ENCODE measurements at regions not wholly inside any gene's neighbourhood (a gene's known extent, or its start where the extent isn't known, plus 50 kb on each side); places are given as distances from the start of the nearest gene placed in this dataset.

DNA sequence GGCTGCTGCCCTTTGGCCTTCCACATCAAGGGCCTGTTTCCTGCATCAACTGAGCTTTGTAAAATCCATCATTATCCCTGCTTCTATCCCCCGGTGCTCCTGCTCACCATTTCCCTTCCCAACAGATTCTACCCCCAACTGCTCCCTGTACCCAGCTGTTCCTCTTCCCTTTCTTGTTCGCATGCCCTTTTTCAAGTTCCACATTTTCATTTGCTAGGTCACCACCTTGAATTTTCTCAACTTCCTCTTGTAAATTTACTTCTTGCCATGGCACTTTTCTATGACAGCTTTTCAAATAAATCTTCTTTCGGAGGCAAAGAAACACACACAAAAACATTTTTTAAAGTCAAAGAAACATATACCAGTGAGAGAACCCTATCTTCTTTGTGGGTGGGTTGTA is 330.5 kb upstream of the ADGRL2 start:
- no peak for DNase-seq

DNA sequence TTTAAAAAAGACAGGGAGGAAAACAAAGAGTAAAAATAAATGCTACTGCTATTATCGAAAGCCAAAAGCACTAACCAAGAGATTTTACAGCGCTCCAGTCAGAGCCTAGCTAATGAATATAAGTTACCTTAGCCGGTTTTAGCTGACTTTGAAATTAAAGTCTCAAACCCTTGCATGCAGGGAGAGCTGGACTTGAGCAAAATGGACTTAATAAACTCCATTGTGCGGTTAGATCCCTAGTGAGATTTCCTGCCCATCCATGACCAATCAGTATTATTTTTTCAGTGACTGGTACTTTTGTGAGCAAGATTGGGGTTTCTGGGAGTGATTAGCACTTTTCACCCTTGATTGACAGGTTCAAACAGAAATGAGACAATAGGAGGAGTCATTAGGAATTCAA is 333.4 kb upstream of the ADGRL2 start:
- no peak for DNase-seq

DNA sequence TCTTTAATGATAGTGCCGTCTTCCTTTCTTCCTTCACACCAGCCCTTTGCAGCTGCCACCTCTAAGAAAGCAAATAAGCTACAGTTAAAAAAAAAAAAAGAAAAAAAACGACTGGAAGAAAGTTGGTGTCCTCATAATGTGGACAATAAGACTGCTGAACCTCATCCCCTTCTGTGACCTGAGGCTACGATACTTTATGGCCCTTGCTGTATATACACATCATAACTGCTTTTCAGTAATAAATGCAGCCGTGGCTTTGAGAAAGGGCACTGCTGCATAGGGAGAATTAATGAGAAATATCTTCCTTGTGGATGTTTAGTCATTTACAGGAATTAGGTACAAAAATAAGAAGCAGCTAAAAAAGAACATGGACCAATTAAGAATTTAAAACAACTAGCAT is 333.8 kb upstream of the ADGRL2 start:
- no peak for DNase-seq

DNA sequence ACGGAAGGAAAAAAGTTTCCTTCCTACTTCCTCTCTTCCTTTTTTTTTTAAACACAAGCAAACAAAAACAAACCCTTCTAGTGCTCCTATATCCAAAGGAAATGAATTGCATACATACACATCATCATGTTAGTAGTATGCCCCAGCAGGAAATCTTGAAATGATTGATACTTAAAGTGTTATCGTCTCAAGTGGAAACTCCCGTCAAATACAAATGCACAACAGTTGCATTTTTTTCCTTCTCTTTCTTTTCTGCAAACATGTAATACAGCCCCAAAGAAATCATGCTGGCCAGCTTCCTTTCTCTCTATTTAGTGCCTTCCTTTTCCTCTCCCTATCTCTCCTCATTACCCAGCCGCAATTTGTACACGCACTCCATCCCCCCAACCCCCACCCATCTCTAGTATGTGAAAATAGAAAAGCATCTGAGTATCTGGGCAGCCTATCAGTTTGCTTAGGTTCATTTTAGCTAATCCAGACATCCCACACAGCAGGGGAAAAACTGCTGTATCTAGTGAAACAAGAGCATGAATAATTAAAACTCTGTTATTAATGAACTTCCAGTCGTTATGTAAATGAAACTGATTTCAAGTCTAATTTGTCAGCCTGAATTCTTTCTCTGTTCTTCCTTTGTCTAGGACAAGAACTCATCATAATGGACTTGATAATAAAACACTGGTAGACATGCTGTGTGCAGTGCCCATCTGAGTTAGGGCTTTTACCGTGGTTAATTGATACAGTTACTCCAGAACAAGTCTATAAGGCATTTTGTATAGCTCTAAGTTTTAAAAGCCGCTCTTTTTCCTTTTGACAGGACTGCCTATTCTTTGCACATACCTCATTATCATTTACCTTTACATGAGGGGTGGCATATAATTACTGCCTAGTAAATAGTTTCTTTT is 336.5 kb upstream of the ADGRL2 start:
- no peak for DNase-seq

DNA sequence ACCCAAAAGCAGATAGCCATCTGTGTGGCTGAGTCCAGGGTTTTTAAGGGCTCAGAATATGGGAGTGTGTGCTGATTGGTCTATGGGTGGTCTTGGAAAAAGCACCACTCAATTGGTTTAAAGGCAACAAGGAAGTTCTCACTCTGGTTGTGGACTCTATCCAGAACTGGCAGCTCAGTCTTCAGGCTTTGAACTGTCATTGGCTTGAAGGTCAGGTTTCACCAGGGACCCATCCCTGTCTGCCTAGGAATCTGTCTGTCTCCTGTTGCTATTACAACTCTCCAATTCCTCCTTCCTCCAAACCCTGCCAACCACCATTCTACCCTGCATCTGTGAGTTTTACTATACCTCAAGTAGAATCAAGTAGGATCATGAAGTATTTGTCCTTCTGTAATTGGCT is 341.7 kb upstream of the ADGRL2 start:
- DNase-seq, result no peak

DNA sequence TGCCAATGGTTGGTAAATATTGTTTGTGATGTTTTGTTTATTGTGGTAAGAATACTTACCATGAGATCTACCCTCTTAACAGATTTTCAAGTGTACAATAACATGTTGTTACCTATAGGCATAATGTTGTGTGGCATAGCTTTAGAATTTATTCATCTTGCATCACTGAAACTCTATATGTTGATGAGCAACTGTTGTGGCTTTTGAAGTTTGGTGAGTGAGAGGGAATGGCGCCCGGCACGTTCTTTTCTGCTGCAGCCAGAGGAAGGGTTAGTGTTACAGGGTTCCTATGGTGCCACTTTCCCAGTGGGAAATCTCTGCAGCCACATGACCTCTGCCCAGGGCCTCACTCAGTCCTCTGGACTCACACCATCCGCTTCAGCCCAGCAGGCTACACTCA is 342.5 kb upstream of the ADGRL2 start:
- DNase-seq, result no peak

DNA sequence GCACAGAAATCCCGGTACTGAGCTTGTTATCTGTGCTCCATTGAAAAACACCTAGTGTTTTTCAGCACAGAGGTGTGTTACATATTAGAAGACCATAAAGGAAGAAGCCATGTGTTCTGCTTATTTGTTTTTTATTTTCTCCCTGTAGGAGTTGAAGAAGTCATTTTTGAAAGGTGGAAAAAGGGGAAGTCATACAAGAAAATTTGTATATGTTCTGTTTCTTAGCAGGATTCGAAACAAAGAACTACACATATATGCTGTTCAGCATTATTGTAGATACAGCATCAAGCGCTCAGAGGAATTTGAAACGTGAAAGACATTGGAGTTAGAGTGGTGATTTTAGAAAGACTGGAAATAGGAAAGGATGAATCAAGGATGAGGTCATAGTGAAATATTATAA is 345.3 kb upstream of the ADGRL2 start:
- no peak for DNase-seq

DNA sequence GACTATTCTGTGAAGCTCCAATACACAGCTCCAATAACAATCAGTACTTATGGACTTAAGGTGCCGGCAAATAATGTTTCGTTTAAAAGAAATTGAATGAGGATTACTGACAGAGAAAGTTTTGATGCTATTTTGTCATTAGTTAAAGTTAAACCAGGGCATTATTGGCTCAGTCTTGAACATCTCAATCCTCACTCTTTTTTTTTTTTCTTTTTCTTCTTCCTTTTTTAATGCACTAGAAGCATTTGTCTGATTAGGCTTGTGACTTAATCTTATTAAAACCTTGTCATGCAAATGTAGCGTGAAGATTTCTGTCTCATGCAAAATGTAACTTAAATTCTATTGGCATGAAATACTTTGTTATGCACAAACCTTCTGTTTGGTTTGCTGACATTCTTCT is 346.8 kb upstream of the ADGRL2 start:
- no peak for DNase-seq

DNA sequence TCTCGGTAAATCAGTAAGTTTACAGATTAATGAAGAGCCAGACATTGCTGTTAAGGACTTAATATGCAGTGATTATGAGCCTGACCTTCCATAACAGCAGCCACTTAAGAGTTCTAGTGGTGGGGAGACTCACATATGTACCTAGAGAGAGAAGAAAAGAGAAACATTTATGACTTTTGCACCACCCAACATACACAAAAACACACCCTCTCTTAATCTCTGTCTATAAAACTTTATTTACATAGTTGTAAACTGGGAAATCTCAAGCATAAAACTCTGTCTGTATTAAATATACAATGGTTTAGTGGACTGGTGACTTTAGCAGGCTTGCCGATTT is 347.4 kb upstream of the ADGRL2 start:
- DNase-seq, result no peak

DNA sequence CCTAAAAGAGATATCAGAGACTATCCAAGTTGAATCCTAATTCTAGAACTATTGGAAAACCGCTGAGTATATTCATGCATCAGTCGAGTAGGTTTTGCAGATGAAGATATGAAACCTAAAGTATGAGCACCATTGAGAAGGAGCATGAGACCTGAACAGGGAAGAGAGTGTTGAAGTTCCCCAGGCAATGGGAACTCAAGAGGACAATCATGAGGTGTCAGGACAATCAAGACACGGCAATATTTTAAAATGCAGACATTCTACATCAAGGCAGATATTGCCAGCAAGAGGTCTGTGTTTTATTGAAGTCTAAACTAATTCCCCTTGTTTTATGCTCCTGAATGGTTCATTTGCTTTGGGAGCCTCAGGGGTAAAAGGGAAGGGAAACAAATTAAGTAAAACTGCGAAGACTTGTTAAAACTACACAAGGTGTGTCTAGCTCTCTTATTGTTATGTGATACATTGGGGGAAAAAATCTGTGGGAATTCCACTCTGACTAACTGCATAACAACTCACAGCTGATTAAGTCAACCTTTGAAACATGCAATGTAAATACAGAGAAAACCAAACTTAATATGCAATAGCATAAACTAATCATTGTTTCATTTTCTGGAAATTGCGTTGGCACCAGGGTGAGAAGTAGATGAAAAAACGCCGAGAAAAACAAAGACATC is 347.9 kb upstream of the ADGRL2 start:
- no peak for DNase-seq

DNA sequence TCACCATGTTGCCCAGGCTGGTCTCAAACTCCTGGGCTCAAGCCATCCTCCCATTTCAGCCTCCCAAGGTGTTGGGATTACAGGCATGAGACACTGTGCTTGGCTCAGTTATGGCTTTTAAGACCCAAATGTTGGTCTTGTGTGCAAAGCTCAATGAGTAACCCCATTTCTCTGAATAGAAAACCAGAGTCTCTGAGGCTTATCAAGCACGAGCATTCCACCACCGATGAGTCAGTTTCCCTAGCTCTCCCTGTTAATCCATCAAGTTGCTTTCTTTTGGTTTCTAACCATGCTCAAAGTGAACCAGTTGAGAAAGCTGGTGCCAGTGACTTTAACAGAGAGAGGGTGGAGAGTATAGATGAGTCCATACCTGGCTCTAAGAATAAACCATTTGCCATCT is 350.9 kb upstream of the ADGRL2 start:
- no peak for DNase-seq

DNA sequence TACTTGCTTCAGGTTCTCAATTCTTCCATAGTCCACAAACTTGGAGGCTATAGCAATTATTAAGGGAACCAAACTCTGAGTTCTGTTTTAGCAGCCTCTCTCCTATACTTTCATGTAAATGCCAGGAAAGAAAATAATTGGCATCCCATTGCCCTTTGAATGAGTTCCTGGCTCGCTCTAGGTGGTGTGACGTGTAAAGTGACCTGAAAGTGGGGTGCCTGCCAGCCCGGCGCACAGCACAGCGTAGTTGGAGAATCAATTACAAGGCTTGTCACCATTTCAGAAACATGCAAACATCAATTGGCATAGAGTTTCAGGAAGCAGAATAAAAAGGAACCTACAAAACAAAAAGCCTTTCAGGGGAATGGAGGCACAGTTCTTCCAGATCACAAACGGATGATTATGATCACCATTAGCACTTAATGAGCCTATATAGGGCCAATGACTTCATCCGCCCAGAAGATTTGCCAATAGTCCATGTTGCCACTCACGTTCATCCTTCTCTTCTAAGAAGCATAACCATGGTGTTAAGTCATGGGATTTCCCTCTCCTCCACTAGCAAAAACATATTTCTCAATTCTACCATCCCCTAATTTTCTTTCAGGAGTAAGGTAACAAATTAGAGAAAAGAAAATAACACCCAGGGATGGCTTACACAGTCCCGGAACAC is 354.6 kb upstream of the ADGRL2 start:
- DNase-seq, result no peak

DNA sequence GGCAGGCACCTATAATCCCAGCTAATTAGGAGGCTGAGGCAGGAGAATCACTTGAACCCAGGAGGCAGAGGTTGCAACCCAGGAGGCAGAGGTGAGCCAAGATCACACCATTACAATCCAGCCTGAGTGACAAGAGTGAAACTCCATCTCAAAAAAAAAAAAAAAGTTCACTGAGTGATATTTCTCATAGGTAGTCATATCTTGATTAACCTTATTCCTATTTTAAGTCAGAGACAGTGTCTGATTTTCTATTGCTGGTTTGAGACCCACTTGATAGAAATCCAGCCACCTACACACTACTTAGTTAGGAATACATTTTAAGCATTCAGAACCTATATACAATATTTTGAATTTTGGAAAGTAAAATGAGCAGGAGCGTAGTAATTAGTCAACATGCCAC is 357.4 kb upstream of the ADGRL2 start:
- DNase-seq, result no peak

DNA sequence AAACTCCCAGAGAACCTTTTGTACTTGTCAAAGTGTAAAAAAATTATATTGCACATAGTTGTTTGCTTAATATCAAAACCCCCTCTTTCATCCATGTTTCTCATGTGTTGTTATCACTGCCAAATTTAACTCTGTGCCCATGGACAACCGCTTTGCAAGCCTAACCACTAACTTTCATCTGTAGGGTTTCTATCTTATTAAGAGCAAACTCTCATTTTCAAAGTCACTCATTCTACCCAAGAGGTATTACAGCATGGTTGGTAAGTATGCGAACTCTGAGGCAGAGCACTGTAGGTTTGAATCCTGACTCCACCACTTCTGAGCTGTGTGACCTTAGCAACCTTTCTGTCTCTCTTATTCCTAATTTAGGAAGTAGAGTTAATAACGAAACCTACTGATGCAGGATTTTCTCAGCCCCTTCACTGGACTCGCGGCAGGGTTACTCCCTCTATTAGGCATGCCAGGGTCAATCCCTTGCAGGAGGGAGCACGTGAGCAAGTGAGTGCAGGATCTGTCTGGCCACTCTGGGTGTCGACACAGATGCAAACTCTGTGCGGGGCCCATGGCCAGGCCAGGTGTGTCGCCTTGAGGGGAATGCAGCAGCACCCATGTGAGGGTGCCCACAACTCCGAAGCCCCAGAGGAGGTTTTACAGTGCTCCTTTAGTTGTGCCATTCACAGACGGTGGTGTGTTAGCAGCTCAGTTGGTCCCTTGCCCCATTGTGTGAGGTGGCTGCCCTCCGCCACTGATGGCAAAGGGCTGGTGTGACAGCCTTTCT is 361.5 kb upstream of the ADGRL2 start:
- no peak for DNase-seq

DNA sequence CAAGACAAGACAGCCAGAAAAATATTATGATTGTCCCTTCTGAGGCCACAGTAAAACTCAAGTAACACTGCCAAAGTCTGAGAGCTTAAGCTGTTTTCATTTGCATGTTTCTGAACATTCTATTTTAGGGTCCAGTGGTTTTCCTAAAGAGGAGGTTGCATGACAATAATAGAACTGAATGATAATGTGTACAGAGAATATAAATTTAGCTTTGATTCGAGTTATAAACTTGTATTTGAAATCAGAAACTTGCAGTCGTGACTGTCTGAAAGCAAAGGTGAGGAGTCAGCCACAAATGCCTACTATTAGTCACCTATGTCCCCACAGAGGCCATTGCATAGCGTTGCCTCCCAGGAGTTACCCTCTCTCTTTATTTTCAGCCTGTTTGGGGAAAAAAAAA is 363.1 kb upstream of the ADGRL2 start:
- no peak for DNase-seq

DNA sequence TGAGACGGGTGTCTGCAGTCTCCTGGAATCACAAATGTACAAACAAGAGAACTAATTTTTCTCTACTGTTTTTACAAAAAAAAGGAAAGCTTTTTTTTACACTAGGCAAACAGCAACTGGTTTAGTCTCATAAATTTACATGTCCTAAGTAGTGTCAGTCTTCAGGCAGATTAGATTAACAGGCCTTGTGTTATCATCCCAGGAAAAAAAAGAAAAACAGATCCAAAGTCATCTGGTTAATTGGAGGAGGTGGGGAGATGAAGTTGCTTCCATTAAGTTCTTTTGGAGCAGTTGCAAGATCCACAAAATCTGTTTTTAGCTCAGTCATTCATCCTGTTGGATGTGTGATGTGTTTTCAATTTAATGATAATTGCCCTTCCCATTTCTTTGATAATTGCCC is 363.5 kb upstream of the ADGRL2 start:
- DNase-seq, result no peak

DNA sequence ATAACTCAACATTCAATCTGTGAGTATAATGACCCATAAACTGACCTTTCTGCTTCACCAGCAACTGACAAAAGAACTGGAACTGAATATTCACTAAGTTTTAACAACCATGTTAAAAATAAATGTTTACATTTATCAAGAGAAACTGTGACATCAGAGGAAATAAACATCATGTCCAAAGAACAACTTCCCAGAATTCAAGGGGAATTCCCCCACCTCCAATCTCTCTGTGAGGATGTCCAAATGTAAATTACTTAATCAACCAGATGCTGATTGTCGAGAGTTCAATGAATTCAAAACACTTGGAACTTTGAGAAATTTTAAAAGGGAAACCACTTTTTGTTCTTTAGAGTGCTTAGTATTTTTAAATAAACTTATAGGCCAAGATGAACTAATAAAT is 365.6 kb upstream of the ADGRL2 start:
- no peak for DNase-seq

DNA sequence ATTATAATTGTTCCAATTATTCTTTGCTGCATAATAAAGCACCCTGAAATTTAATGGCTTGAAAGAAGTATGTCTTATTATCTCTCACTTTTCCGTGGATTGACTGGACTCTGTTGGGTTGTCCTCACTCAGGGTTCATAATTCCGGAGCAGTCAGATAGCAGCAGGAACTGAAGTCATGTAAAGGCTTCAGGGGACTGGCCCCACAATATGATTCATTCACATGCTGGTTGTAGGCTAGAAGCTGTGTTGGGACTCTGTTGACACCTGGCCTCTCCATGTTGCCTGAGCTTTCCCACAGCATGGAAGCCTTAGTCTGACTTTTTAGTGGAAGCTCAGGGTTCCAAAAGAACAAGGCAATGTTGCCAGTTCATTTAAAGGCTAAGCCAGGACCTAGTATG is 367.1 kb upstream of the ADGRL2 start:
- no peak for DNase-seq

DNA sequence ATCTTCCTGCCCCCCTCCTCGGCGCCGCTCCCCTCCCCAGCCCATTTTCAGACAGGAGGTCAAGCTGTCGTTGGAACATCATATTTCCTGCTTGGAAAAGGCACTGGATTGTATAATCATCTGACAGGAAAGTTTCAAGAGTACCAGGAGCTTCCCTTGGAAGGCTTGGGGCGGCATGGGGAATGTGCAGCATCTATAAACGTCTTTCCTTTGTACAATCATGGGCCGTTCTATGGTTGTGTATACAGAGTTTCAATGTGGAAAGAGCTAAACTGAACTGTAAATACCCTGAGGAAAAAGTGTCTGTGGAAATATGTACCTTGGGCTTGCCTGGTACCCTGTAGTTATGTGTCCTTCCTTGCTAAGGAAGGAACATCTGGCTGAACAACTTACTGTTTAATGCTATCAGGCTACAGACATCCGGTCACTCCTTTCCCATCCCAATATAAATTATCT is 368.1 kb upstream of the ADGRL2 start:
- DNase-seq, result no peak

DNA sequence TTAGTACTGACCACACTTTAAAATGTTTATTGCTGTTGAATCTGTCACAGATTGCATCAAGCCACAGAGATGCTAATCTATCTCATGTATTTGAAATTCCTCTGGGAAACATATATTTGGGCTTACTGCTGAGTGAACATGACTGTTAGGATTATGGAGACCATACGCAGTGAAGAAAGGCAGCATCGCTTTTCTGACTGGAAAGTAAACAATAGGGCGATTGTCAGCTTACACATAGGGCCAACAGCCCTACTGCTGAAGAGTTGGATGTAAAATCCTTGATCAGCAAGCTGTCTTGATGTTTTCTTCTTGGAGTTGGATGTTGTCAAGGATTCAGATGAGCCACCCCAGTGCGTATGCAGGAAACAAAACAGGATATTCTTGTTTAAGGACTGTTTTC is 368.7 kb upstream of the ADGRL2 start:
- no peak for DNase-seq

DNA sequence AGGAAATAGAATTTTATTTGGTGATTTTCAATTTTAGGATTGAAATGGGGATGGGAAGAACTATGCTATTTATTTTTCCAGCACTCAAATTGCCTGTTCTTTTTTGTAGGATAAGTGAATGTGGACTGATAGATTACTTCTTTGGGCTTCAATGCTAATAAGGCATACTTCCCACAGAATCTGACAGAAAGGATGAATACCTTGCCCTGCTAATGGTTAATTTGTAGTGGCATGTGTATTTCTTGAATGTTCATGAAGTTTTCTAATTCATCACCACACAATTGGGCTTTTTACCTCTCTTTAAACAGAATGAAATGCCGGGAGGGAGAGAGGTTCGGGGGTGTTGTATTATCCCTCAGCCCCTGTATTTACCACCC is 369.1 kb upstream of the ADGRL2 start:
- no peak for DNase-seq

DNA sequence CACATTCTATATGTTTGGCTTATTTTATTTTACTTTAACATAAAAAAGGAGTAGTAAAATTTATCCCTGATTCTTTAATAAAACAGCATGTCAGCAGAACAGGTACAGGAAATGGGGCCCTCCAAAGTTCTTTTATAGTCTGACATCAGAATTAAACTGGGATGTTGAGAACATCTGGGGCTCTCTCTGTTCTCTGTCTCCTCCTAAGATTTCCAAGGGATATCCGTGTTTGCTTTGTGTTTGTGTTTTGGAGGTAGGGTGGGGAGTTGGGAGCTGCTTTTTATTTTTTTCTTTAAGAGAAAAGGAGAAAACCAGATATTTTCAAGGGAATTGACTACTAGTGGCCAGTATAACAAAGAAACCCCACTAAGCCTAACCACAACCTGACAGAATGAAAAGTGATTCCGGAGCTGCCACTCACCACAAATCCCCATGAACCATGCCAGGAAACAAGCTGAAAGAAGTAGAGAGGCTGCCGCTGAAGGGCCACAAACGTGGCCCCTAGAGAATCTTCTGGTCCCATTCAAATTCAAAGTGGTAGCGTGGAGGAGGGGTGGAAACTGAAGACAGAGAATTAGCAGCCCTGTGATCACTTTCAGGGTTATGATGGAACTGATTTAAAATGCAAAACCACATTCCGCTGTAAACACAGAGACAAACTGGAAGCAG is 369.6 kb upstream of the ADGRL2 start:
- no peak for DNase-seq
